ENCODE measurements at regions not wholly inside any gene's neighbourhood (a gene's known extent, or its start where the extent isn't known, plus 50 kb on each side); places are given as distances from the start of the nearest gene placed in this dataset.

DNA sequence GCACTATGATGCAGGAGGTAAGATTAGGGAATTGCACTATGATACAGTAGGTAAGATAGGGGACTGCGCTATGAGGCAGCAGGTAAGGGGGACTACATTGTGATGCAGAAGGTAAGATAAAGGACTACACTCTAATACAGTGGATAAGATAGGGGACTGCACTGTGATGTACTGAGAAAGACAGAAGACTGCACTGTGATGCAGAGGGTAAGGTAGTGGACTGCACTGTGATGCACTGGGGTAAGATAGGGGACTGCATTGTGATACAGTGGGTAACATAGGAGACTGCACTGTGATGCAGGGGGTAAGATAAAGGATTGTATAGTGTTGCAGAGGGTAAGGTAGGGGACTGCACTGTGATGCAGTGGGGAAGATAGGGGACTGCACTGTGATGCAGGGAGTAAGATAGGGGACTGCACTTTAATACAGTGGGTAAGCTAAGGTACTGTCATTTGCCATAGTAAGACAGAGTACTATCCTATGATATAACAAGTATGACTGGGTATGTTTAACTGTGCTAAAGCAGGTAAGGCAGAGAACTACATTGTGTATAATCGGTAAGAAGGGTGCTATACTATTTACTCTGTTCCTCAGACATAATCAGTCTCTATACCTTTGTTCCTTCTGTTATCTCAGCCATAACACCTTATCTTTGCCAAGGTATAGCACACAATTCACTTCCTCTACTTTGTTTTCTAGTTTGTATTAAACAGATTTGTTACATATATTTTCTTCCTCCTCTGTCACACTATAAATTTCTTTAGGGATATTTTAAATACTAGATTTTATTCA, 208.5 kb downstream of the BARHL2 start:
- Histone ChIP-seq H3K4me3 (ENCODE audit: low read depth in 1 of 2, low read length in 2 of 2) (no peak overlapping the region), H3K4me1 (ENCODE audit: insufficient read depth, low read length) (peaks cover 25% of the 10 kb centered on the region), H3K9ac (ENCODE audit: low read depth, low read length) (no peak overlapping the region), H3K4me2 (ENCODE audit: insufficient read depth, low read length) (no peak overlapping the region), H3K27me3 (ENCODE audit: insufficient read depth, low read length, poor library complexity) (no peaks in the 10 kb centered on the region), H3K27ac (ENCODE audit: low read length) (no peak overlapping the region), H4K20me1 (ENCODE audit: insufficient read depth, low read length) (no peaks in the 10 kb centered on the region), H3K79me2 (ENCODE audit: insufficient read depth, low read length) (no peaks in the 10 kb centered on the region), H3K9me3 (ENCODE audit: insufficient read depth, low read length, severe bottlenecking) (no peaks in the 10 kb centered on the region), H3K36me3 (ENCODE audit: insufficient read depth, low read length) (0 out of 2 replicates have a peak, but pooled peaks cover 3% of the 10 kb centered on the region), H2AFZ (ENCODE audit: low read depth, low read length) (no peak overlapping the region)
- TF ChIP-seq, protein P1, sequence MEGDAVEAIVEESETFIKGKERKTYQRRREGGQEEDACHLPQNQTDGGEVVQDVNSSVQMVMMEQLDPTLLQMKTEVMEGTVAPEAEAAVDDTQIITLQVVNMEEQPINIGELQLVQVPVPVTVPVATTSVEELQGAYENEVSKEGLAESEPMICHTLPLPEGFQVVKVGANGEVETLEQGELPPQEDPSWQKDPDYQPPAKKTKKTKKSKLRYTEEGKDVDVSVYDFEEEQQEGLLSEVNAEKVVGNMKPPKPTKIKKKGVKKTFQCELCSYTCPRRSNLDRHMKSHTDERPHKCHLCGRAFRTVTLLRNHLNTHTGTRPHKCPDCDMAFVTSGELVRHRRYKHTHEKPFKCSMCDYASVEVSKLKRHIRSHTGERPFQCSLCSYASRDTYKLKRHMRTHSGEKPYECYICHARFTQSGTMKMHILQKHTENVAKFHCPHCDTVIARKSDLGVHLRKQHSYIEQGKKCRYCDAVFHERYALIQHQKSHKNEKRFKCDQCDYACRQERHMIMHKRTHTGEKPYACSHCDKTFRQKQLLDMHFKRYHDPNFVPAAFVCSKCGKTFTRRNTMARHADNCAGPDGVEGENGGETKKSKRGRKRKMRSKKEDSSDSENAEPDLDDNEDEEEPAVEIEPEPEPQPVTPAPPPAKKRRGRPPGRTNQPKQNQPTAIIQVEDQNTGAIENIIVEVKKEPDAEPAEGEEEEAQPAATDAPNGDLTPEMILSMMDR (IDR thresholded peaks at IDR 0.05; ENCODE audit: borderline replicate concordance, extremely low read depth, low read length, poor library complexity, severe bottlenecking) = no peak
- no peak for TF ChIP-seq EZH2 (IDR thresholded peaks at IDR 0.05; ENCODE audit: borderline replicate concordance, low read depth, low read length, severe bottlenecking)
- ATAC-seq (ENCODE audit: insufficient read depth, low read depth) (peak; percentile 47), DNase-seq (no peak)

DNA sequence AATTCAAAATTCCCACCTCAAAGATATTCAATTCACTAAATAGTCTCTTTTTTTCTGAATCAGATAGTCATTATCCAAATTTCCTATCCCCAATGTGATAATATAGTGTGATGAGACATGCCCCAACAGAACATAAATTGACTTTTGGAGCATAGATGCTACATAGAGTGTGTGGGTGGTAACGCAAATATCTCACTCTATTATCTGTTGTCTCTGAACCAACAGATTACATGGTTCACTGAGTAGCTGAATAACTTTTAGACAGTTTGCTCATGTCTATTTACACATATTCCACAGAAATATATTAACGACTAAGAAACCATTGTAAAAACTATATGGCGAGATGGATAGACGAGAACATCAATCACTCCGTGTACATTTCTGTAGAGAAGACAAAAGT, 209.9 kb downstream of the BARHL2 start:
- H3K79me2 ChIP-seq (ENCODE audit: insufficient read depth, low read length) = no peaks in the 10 kb centered on the region
- no peak for ATAC-seq (ENCODE audit: insufficient read depth, low read depth)
- TF ChIP-seq, protein P1 (IDR thresholded peaks at IDR 0.05; ENCODE audit: borderline replicate concordance, extremely low read depth, low read length, poor library complexity, severe bottlenecking) = no peak
- TF ChIP-seq EZH2 (IDR thresholded peaks at IDR 0.05; ENCODE audit: borderline replicate concordance, low read depth, low read length, severe bottlenecking) = no peak

GRCh38 chr1:90505806-90506205, 211.3 kb downstream of the BARHL2 start:
- ATAC-seq (ENCODE audit: insufficient read depth, low read depth) (peak; percentile 73), DNase-seq (no peak)
- no peaks in the 10 kb centered on the region for H4K20me1 ChIP-seq (ENCODE audit: insufficient read depth, low read length)

More for the DNA sequence above, 209.9 kb downstream of the BARHL2 start:
- Histone ChIP-seq H3K4me3 (ENCODE audit: low read depth in 1 of 2, low read length in 2 of 2) (no peak overlapping the region), H3K9ac (ENCODE audit: low read depth, low read length) (no peak overlapping the region), H2AFZ (ENCODE audit: low read depth, low read length) (no peak overlapping the region), H3K4me2 (ENCODE audit: insufficient read depth, low read length) (no peak overlapping the region), H4K20me1 (ENCODE audit: insufficient read depth, low read length) (no peaks in the 10 kb centered on the region), H3K27ac (ENCODE audit: low read length) (no peak overlapping the region), H3K9me3 (ENCODE audit: insufficient read depth, low read length, severe bottlenecking) (no peaks in the 10 kb centered on the region), H3K4me1 (ENCODE audit: insufficient read depth, low read length) (peaks cover 21% of the 10 kb centered on the region), H3K36me3 (ENCODE audit: insufficient read depth, low read length) (no peaks in the 10 kb centered on the region), H3K27me3 (ENCODE audit: insufficient read depth, low read length, poor library complexity) (no peaks in the 10 kb centered on the region)
- no peak for DNase-seq

More at GRCh38 chr1:90505806-90506205, 211.3 kb downstream of the BARHL2 start:
- Histone ChIP-seq H3K4me1 (ENCODE audit: insufficient read depth, low read length) (peaks cover 24% of the 10 kb centered on the region), H2AFZ (ENCODE audit: low read depth, low read length) (no peak overlapping the region), H3K9me3 (ENCODE audit: insufficient read depth, low read length, severe bottlenecking) (no peaks in the 10 kb centered on the region), H3K79me2 (ENCODE audit: insufficient read depth, low read length) (no peaks in the 10 kb centered on the region), H3K27ac (ENCODE audit: low read length) (no peak overlapping the region), H3K4me2 (ENCODE audit: insufficient read depth, low read length) (no peak overlapping the region), H3K9ac (ENCODE audit: low read depth, low read length) (no peak overlapping the region), H3K27me3 (ENCODE audit: insufficient read depth, low read length, poor library complexity) (no peaks in the 10 kb centered on the region), H3K36me3 (ENCODE audit: insufficient read depth, low read length) (no peaks in the 10 kb centered on the region), H3K4me3 (ENCODE audit: low read depth in 1 of 2, low read length in 2 of 2) (no peak overlapping the region)
- TF ChIP-seq, protein P1 (IDR thresholded peaks at IDR 0.05; ENCODE audit: borderline replicate concordance, extremely low read depth, low read length, poor library complexity, severe bottlenecking) = no peak
- no peak for TF ChIP-seq EZH2 (IDR thresholded peaks at IDR 0.05; ENCODE audit: borderline replicate concordance, low read depth, low read length, severe bottlenecking)

All from DND-41 (cell line).